ENCODE measurements at regions not wholly inside any gene's neighbourhood (a gene's known extent, or its start where the extent isn't known, plus 50 kb on each side); places are given as distances from the start of the nearest gene placed in this dataset.

DNA sequence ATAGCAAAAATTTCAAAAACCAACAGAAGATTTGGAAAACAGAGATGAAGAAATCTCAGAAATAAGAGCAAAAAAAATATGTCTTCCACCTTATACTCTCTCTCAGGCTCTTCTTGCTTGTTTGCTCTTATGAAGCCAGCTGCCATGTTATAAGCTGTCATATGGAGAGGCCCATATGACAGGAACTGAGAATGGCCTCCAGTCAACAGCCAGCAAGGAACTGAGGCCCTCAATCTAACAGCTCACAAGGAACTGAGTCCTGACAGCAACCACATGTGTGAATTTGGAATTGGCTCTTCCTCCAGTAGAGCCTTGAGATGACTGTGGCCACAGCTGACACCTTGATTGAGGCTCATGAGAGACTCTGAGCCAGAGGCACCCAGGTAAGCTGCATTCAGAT is 51.3 kb upstream of the MAOA start:
- TF ChIP-seq TAF1 (IDR thresholded peaks at IDR 0.05; ENCODE audit: low read depth, low read length): no peak
- no peak for TF ChIP-seq POLR2A (IDR thresholded peaks at IDR 0.05; ENCODE audit: low read depth, low read length)
- TF ChIP-seq POLR2AphosphoS5 (IDR thresholded peaks at IDR 0.05; ENCODE audit: low read depth, low read length): no peak
